ENCODE measurements at regions not wholly inside any gene's neighbourhood (a gene's known extent, or its start where the extent isn't known, plus 50 kb on each side); places are given as distances from the start of the nearest gene placed in this dataset.
"Not testable (repeated sequence)": the region's sequence is repeated elsewhere in the genome, so short reads cannot be mapped to it uniquely, and the experiment has no call there.

DNA sequence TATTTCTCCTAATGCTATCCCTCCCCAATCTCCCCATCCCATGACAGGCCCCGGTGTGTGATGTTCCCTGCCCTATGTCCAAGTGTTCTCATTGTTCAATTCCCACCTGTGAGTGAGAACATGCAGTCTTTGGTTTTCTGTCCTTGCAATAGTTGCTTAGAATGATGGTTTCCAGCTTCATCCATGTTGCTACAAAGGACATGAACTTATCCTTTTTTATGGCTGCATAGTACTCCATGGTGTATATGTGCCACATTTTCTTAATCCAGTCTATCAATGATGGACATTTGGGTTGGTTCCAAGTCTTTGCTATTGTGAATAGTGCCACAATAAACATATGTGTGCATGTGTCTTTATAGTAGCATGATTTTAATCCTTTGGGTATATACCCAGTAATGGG lies 51.3 kb upstream of the RIOK2 start:
- not testable (repeated sequence) for DNase-seq (ENCODE audit: low read depth, low spot score)

GRCh38 chr5:97242341-97242740 lies 59.3 kb upstream of the RIOK2 start:
- no peak for DNase-seq (ENCODE audit: low read depth, low spot score)

DNA sequence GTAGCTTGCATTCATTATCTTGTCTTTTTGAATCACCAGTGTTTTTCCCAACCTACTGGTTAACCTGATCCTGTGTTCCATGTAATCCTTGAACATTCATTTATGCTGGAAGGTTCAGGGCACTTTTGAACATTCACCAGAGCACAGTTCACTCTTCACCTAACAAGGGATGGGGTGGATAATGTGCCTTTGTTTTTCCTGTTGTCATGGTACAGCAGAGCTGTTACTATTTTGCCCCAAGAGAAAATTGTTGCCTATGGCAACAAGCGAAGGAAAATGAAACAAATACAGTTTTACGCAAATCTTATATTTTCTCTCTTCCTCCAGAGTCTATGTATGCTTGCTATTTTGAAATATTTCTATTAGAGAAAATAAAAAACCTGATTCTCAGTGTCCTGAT lies 60.3 kb upstream of the RIOK2 start:
- DNase-seq (ENCODE audit: low read depth, low spot score) = no peak

DNA sequence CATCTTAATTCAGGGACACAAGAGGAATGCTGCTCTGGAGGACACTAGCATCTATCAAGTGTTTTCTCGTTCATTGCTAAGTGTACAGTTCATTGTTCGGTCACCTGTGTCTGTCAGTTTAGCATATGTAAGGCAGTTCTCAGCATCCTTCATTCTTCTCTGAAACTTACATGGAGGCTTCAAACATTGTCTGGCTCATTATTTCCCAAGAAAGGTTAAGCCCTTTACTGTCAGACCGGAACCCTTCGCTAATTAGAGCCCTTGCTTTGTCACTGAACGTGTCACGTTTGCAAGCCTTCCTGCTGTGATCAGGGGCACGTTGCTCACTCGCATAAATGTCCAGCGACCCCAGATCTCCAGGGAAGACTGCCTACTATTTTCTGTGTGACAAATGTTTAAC lies 62.3 kb upstream of the RIOK2 start:
- DNase-seq (ENCODE audit: low read depth, low spot score) = no peak

GRCh38 chr5:97250113-97250512 lies 67.1 kb upstream of the RIOK2 start:
- no peak for DNase-seq (ENCODE audit: low read depth, low spot score)

- no peak for DNase-seq (ENCODE audit: low read depth, low spot score)
These were observed 83.0 kb upstream of the RIOK2 start for GRCh38 chr5:97266076-97266475.

DNA sequence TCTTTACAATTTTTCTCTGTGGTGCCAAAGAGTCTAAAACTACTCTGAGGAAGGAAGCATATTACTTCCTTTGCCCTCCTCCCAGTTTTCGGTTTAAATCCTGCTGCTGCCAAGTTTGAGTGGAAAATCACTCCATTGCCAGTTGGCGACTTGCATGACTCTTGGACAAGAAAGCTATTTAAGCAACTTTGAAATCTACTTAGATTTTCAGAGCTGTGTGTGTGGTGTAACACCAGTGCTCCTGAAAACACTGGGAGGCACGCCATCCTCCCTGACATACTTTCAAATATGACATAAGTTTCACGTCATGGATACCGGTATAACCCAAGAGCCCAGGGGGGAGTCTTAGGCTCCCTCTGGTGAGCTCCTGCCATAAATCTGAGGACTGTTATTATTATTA lies 83.5 kb upstream of the RIOK2 start:
- DNase-seq (ENCODE audit: low read depth, low spot score) = no peak

DNA sequence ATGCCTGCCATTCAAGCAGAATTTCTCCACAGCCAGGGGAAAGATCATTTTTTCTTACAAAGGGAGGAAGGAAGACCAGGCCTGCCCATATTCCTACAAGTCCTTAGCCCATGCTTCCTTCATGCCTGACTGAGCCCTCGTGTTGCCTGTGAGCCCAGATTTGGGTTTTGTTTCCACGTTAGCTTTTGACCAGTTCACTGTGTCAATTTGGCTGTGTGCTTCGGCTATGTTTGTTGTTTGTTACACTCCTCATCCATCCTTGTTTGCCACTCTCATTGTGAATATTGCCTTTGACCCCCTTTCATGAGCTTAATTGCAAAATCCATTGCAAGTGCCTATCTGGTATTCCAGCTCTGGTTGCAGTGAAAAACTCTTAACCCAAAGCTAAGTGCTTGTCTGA lies 84.7 kb upstream of the RIOK2 start:
- DNase-seq (ENCODE audit: low read depth, low spot score) = no peak

DNA sequence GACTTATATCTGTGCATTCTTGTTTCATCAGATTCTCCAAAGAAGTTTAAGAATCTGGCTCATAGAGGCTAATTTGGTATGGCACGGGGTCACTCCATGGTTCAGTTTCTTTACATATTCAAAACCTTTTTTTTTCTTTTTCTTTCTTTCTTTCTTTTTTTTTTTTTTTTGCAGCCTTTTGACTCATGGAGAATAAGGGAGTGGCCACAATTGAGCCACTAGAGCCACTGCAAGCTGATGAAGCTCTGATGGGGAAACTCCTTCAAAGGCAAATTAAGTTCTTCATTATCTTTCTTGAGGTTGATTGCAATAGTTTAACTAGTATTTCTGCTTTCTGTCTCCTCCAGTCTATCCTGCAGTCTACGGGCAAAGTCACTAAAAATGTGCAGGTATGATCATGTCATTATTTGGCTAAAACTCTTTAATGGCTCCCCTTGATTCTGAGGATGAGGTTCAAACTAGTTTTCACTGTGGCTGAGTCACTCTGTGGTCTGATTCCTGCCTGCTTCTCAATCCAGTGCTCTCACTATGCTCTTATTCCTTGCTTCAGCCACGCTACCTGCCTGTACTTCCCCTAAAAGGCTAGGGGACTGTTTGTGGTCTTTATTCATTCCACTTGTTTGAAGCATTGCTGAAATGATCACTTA lies 93.5 kb upstream of the RIOK2 start:
- DNase-seq (ENCODE audit: low read depth, low spot score) = no peak

- no peak for DNase-seq (ENCODE audit: low read depth, low spot score)
These were observed 98.2 kb upstream of the RIOK2 start for GRCh38 chr5:97281257-97281656.

GRCh38 chr5:97297063-97297703 lies 114.1 kb upstream of the RIOK2 start:
- no peak for DNase-seq (ENCODE audit: low read depth, low spot score)

GRCh38 chr5:97297704-97298091 lies 114.7 kb upstream of the RIOK2 start:
- no peak for DNase-seq (ENCODE audit: low read depth, low spot score)

GRCh38 chr5:97301181-97301580 lies 118.1 kb upstream of the RIOK2 start:
- not testable (repeated sequence) for DNase-seq (ENCODE audit: low read depth, low spot score)

DNA sequence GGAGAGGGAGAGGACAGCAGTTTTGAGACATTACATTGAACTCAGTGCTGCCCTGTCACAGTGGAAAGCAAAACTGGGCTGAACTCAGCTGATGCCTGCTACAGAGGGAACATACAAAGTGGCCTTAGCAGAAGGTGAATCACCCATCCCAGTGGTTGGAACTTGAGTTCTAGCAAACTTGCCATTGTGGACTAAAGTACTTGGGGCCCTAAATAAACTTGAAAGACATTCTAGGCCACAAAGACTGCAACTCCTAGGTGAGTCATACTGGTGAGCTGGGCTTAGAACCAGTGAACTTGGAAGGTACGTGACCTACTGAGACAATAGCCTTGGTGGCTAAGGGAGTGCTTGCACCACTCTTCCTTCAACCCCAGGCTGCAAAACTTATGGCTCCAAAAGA lies 155.7 kb upstream of the RIOK2 start:
- DNase-seq (ENCODE audit: low read depth, low spot score) = no peak

- DNase-seq (ENCODE audit: low read depth, low spot score) = no peak
These were observed 172.7 kb upstream of the RIOK2 start for GRCh38 chr5:97355775-97356174.

- no peak for DNase-seq (ENCODE audit: low read depth, low spot score)
These were observed 180.5 kb upstream of the RIOK2 start for GRCh38 chr5:97363577-97363976.

GRCh38 chr5:97364731-97365130 lies 181.7 kb upstream of the RIOK2 start:
- no peak for DNase-seq (ENCODE audit: low read depth, low spot score)

- no peak for DNase-seq (ENCODE audit: low read depth, low spot score)
These were observed 182.3 kb upstream of the RIOK2 start for GRCh38 chr5:97365163-97365845.

DNA sequence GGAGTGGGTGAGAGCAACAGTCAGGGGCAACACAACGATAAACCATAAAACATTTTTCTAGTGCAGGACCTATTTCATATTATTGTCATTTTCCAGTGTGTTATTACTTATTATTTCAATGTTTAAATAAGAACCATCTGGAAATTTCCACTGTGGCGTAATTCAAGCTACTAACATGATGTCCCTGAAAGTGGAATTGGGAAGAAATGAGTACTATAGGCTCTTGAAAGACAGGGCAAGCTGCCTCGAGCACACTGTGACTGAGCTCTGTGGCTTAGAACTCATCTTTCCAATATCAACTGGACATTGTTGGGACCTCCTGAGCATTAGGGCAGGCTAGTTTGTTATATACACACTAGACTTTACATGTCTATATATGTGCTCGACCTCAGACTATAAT lies 182.9 kb upstream of the RIOK2 start:
- DNase-seq (ENCODE audit: low read depth, low spot score) = no peak

DNA sequence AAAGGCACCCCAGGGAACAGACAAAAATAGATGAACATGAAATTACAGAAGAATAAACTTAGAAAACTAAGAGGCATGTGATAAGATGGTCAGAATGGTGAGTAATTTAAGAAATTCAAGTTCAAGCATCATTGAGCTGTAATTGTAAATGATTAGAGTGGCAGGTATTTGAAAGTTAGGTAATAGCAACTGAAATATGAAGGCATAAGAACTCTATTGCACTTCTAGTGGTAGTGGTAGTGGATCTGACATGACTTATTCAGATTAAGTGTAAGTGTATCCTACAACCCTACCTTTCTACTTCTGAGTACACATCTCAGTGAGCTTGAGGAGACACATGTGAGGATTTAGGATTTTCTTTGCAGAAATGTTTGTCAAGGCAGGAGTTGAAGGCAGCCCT lies 192.9 kb upstream of the RIOK2 start:
- no peak for DNase-seq (ENCODE audit: low read depth, low spot score)

GRCh38 chr5:97377582-97377981 lies 194.5 kb upstream of the RIOK2 start:
- DNase-seq (ENCODE audit: low read depth, low spot score) = no peak

DNA sequence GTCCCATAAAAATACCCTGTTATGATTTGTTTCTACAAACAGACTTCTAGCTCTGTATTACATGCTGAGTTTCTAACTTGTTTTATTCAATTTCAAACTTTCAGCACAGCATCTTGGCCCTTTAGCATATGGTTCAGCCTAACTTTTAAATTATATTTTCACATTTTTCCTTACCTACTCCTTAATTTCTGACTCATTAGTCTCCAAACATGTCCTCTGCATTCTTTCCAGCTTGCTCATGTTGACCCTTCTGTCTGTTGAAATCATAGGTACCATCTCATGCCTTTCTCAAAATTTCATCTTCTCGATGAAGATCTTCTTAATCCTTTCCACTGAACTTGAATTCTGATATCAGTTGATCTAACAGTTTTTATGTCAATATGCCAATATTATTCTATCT lies 200.9 kb upstream of the RIOK2 start:
- DNase-seq (ENCODE audit: low read depth, low spot score) = no peak

DNA sequence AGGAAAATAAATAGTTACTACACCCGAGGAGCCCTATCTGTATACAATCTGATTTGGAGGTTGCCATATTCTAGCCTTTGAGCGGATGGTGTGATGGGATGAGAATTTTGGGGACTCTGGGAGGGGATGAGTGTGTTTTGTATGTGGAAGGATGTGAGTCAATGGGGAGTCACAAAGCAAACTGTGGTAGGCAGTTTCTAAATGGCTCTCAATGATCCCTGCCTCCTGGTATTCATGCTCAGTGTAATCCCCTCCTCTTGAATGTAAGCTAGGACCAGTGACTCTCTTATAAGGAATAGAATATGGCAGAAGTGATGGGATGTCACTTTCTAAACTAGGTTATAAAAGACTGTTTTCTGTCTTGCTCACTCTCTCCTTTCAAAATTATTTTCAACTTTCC lies 205.7 kb upstream of the RIOK2 start:
- DNase-seq (ENCODE audit: low read depth, low spot score) = no peak

Data from pulmonary artery endothelial cell (primary cell).